NT2/D1 (cell line): ENCODE measurements at regions not wholly inside any gene's neighbourhood (a gene's known extent, or its start where the extent isn't known, plus 50 kb on each side); places are given as distances from the start of the nearest gene placed in this dataset.

Source experiments
- DNase-seq: peaks from one replicate; pipeline ENCODE4 v3.0.0-alpha.2; 2011; ENCODE audit warnings: low read depth, low spot score
- H3K27me3 ChIP-seq: 2 replicates; pipeline ENCODE4 v1.6.0; 2011; ENCODE audit warnings: mild to moderate bottlenecking; ENCODE audit not compliant: insufficient read length, insufficient read depth
- H3K36me3 ChIP-seq: 2 replicates; pipeline ENCODE4 v1.6.1; 2011; ENCODE audit warnings: mild to moderate bottlenecking, low read length, mixed read lengths; ENCODE audit not compliant: insufficient read depth, insufficient read length
- H3K4me1 ChIP-seq: 2 replicates; pipeline ENCODE4 v1.5.1; 2011; ENCODE audit not compliant: insufficient read depth, insufficient read length
- H3K4me3 ChIP-seq: 2 replicates; pipeline ENCODE4 v1.5.1; 2011; ENCODE audit warnings: low read depth; ENCODE audit not compliant: insufficient read length
- H3K9ac ChIP-seq: 2 replicates; pipeline ENCODE4 v1.6.0; 2011; ENCODE audit warnings: low read depth; ENCODE audit not compliant: insufficient read length
- H3K9me3 ChIP-seq: 2 replicates; pipeline ENCODE4 v1.5.1; 2011; ENCODE audit warnings: mild to moderate bottlenecking, low read length; ENCODE audit not compliant: insufficient read depth
- SUZ12 ChIP-seq: IDR thresholded peaks from 2 replicates; pipeline ENCODE4 v1.6.1; 2011; ENCODE audit not compliant: insufficient read length, insufficient read depth; ENCODE audit errors: extremely low read depth
- YY1 ChIP-seq: IDR thresholded peaks from 2 replicates; pipeline ENCODE4 v1.6.1; 2011; ENCODE audit not compliant: insufficient read length, insufficient read depth
- ZNF274 ChIP-seq: IDR thresholded peaks from 2 replicates; pipeline ENCODE4 v1.6.1; 2011; ENCODE audit warnings: mild to moderate bottlenecking, low read depth, low read length

- Histone ChIP-seq H3K36me3 (no peaks in the 10 kb centered on the region), H3K4me3 (no peak overlapping the region), H3K4me1 (no peaks in the 10 kb centered on the region), H3K9me3 (no peaks in the 10 kb centered on the region), H3K27me3 (no peaks in the 10 kb centered on the region), H3K9ac (no peak overlapping the region)
- no peak for TF ChIP-seq YY1
- TF ChIP-seq ZNF274: no peak
- no peak for TF ChIP-seq SUZ12
- no peak for DNase-seq
Observed at GRCh38 chr5:38657020-38657419, 100.6 kb upstream of the LIFR start.

DNA sequence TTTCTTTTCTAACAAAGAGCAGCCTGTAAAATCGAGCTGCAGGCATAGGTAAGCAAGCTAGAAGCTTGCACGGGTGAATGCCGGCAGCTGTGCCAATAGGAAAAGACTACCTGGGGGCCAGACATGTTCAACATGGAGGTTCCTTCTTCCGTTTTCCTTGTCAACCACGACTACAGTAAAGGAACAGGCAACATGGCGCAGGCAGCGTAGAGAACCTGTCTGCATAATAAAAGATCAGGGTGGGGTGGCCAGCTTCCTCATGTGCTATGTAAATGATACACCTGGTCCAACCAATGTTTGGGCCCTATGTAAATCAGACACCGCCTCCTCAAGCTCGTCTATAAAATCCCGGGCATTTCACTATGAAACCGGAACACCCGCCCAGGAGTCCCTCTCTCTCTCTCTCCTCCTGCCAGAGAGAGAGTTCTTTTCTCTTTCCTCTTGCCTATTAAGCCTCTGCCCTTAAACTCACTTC lies 103.8 kb upstream of the LIFR start:
- Histone ChIP-seq H3K9me3 (no peaks in the 10 kb centered on the region), H3K27me3 (no peaks in the 10 kb centered on the region), H3K4me3 (no peak overlapping the region), H3K9ac (no peak overlapping the region), H3K4me1 (no peaks in the 10 kb centered on the region), H3K36me3 (no peaks in the 10 kb centered on the region)
- TF ChIP-seq YY1 (peak; percentile 32), ZNF274 (no peak), SUZ12 (no peak)
- DNase-seq: peak; percentile 87

- Histone ChIP-seq H3K4me3 (no peak overlapping the region), H3K27me3 (no peaks in the 10 kb centered on the region), H3K4me1 (no peaks in the 10 kb centered on the region), H3K9ac (no peak overlapping the region), H3K9me3 (no peaks in the 10 kb centered on the region), H3K36me3 (no peaks in the 10 kb centered on the region)
- TF ChIP-seq SUZ12 (no peak), ZNF274 (no peak), YY1 (no peak)
- DNase-seq: no peak
Observed at GRCh38 chr5:38662090-38662489, 105.6 kb upstream of the LIFR start.

DNA sequence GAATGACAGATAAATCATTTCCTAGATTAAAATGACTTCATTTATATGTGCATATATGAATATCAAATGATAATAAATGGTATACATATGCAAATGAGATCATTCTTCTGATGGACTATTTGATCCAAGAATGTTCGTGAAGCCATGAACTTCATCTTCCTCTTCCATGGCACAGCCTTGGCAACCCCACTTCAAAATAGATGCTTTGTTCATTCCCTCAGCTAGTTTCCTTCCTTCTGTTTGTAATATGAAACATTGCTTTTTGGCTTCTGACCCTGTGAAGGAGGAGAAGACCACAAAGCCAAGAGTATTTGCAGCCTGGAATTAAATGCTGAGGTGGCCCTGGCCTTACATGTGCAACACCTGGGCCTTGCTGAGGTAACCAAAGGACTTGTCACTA lies 106.8 kb upstream of the LIFR start:
- Histone ChIP-seq H3K9me3 (no peaks in the 10 kb centered on the region), H3K4me1 (no peaks in the 10 kb centered on the region), H3K4me3 (no peak overlapping the region), H3K27me3 (no peaks in the 10 kb centered on the region), H3K9ac (no peak overlapping the region), H3K36me3 (no peaks in the 10 kb centered on the region)
- no peak for DNase-seq
- TF ChIP-seq YY1: no peak
- no peak for TF ChIP-seq ZNF274
- no peak for TF ChIP-seq SUZ12

DNA sequence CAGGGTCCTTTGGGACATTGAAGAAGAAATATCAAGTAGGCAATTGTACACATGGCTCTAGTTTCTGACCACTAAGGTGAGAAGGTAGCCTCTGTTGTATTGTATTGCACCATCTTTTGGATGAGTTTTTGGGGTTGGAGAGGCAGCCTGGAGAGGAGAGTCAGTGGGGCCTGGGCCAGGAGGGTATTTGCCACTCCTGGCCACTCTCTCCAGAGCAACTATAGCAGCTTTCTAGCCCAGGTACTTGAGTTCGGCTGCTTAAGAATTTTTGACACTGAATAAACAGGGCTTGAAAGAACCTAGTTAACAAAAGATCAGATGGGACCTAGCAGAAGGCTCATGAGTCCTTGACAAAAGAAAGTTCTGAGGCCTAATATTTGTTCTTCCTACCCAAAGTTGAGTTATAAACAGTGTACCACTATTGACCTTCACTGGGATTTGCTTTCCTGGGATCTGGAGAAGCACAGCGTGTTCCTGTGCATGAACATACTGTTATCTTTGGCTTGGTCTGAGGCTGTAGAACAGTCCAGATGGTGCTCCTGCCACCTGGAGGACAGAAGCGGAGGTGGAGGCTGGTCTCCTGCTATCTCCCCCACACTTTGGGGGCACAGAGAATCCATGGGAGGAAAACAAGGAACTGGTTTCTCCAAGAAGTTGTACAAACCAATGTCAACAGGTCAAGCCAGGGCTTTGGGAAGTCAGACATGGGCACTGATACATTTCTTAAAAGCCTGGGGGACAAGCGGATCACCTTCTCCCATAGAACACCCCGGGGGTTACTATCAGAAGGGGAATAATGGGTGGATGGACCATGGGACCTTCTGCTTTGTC lies 110.4 kb upstream of the LIFR start:
- Histone ChIP-seq H3K36me3 (no peaks in the 10 kb centered on the region), H3K9me3 (no peaks in the 10 kb centered on the region), H3K27me3 (no peaks in the 10 kb centered on the region), H3K4me1 (no peaks in the 10 kb centered on the region), H3K4me3 (no peak overlapping the region), H3K9ac (no peak overlapping the region)
- TF ChIP-seq SUZ12 (no peak), ZNF274 (no peak), YY1 (no peak)
- no peak for DNase-seq

GRCh38 chr5:38667499-38667776 lies 111.0 kb upstream of the LIFR start:
- Histone ChIP-seq H3K27me3 (no peaks in the 10 kb centered on the region), H3K4me3 (no peak overlapping the region), H3K9ac (no peak overlapping the region), H3K4me1 (no peaks in the 10 kb centered on the region), H3K36me3 (no peaks in the 10 kb centered on the region), H3K9me3 (no peaks in the 10 kb centered on the region)
- no peak for DNase-seq
- TF ChIP-seq YY1 (no peak), ZNF274 (no peak), SUZ12 (no peak)

DNA sequence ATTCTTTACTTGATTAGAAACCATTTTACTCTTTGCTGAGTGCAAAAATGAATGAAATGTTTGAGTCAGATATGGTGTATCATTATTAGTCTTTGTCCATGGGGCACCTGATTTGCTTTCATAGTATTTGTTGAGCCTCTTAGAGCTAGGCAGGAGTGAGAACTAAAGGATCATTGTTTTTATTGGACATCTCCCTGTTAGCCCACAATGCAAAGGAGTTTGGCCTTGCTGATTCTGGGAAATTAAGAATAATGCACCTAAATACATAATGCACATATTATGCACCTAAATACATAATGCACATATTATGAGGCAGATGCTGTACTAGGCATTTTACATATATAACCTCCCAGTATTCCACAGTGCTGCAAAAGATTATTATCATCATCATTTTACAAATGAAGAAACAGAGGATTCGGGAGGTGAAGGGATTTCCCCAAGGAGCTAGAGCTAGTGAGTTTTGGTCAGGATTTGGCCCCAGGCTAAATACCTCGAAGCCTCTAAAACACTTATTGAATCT lies 113.0 kb upstream of the LIFR start:
- no peaks in the 10 kb centered on the region for H3K36me3 ChIP-seq
- DNase-seq: no peak
- no peaks in the 10 kb centered on the region for H3K9me3 ChIP-seq
- no peak overlapping the region for H3K4me3 ChIP-seq
- no peak overlapping the region for H3K9ac ChIP-seq
- H3K27me3 ChIP-seq: no peaks in the 10 kb centered on the region
- TF ChIP-seq SUZ12 (no peak), YY1 (no peak)
- no peaks in the 10 kb centered on the region for H3K4me1 ChIP-seq
